ENCODE measurements at regions not wholly inside any gene's neighbourhood (a gene's known extent, or its start where the extent isn't known, plus 50 kb on each side); places are given as distances from the start of the nearest gene placed in this dataset.

GRCh38 chrX:127317159-127317558 lies 497.6 kb downstream of the PRR32 start:
- no TSS peak for BruUV-seq (replicated peaks)
- no peak for ATAC-seq
- CTCF ChIA-PET: no interaction called here
- Histone ChIP-seq H2AFZ (ENCODE audit: low read depth, low read length, poor library complexity, severe bottlenecking) (no peak overlapping the region), H3K9me2 (ENCODE audit: insufficient read depth) (no peaks in the 10 kb centered on the region), H3K79me2 (ENCODE audit: insufficient read depth, low read length) (no peaks in the 10 kb centered on the region), H3K4me2 (ENCODE audit: low read length) (no peak overlapping the region), H3K27me3 (ENCODE audit: insufficient read depth, low read length) (no peaks in the 10 kb centered on the region), H4K20me1 (ENCODE audit: insufficient read depth) (no peaks in the 10 kb centered on the region), H3K9ac (ENCODE audit: low read length) (no peak overlapping the region), H3K36me3 (ENCODE audit: control insufficient read depth in 1 of 2, insufficient read depth in 2 of 2, low read length in 2 of 2) (no peaks in the 10 kb centered on the region), H3K4me3 (replicated peaks in 1 of 2; ENCODE audit: low read depth in 1 of 2, low read length in 2 of 2) (no peak overlapping the region), H3K9me3 (ENCODE audit: control insufficient read depth in 1 of 2, insufficient read depth in 1 of 2, low read depth in 1 of 2, low read length in 2 of 2) (no peaks in the 10 kb centered on the region), H3K4me1 (ENCODE audit: control insufficient read depth in 1 of 2, insufficient read depth in 2 of 2, low read length in 2 of 2) (no peaks in the 10 kb centered on the region), H3K27ac (ENCODE audit: low read depth, low read length) (no peak overlapping the region)
- POLR2A ChIA-PET: no interaction called here
- RAD21 ChIA-PET (ENCODE audit: low non-redundant PET in 1 of 2, low total read pairs in 2 of 2, uncharacterized antibody in 2 of 2, unreplicated experiment in 2 of 2): no interaction called here
- DNase-seq (ENCODE audit: low read depth, low spot score): no peak
- intact Hi-C loops (cut with micrococcal nuclease): no loop called here
- TF ChIP-seq ATF3 (IDR thresholded peaks at IDR 0.05) (no peak), CBX3 (IDR thresholded peaks at IDR 0.05; ENCODE audit: low read depth) (no peak), POLR2AphosphoS5 (IDR thresholded peaks at IDR 0.05; ENCODE audit: low read depth, low read length) (no peak), REST (IDR thresholded peaks at IDR 0.05; ENCODE audit: low read depth) (no peak), FOSL1 (IDR thresholded peaks at IDR 0.05; ENCODE audit: low read depth) (no peak), SP1 (IDR thresholded peaks at IDR 0.05; ENCODE audit: low read depth) (no peak), POLR2A (IDR thresholded peaks at IDR 0.05; ENCODE audit: borderline replicate concordance, extremely low read depth, insufficient read depth, insufficient read length) (no peak), EZH2phosphoT487 (IDR thresholded peaks at IDR 0.05; ENCODE audit: borderline replicate concordance) (no peak), ZFX (IDR thresholded peaks at IDR 0.05) (no peak), ELF1 (IDR thresholded peaks at IDR 0.05; ENCODE audit: borderline replicate concordance, low read depth) (no peak), YY1 (IDR thresholded peaks at IDR 0.05; ENCODE audit: extremely low read depth, insufficient replicate concordance, low read depth, low read length) (no peak), EZH2 (IDR thresholded peaks at IDR 0.05) (no peak), ZNF274 (IDR thresholded peaks at IDR 0.05; ENCODE audit: low read depth, low read length) (no peak), SRF (IDR thresholded peaks at IDR 0.05; ENCODE audit: low read depth) (no peak), TCF7L2 (IDR thresholded peaks at IDR 0.05; ENCODE audit: borderline replicate concordance, extremely low read depth, insufficient read depth, insufficient read length) (no peak)

All from HCT116 (cell line).